GM12878 (cell line): ENCODE measurements at regions not wholly inside any gene's neighbourhood (a gene's known extent, or its start where the extent isn't known, plus 50 kb on each side); places are given as distances from the start of the nearest gene placed in this dataset.

Experiments
- ATAC-seq: fragments of 200-7000 bp; cut with Tn5 transposase; 3 replicates; pipeline ENCODE4 v1.9.1; 2020; ENCODE audit warnings: mild to moderate bottlenecking, moderate library complexity
- BruUV-seq: library from RNA; stranded (reverse); fragments of 400-500 nt; replicated peaks from 2 replicates; lab custom pipeline; 2021; lab: Mats Ljungman, UMichigan
- CTCF ChIA-PET: fragments of 300-600 bp; sonication (Branson Sonifier 250); formaldehyde crosslinking; extraction: SDS; loops from one replicate; lab custom pipeline; 2021; ENCODE audit warnings: inconsistent platforms; lab: Yijun Ruan, JAX
- POLR2A ChIA-PET: fragments of 350-600 bp; formaldehyde crosslinking; extraction: SDS; loops from one replicate; lab custom pipeline; 2021; ENCODE audit warnings: inconsistent platforms; lab: Charles Lee
- RAD21 ChIA-PET: fragments of 300-600 bp; sonication (Branson Sonifier 250); formaldehyde crosslinking; loops from one replicate; lab custom pipeline; 2023; ENCODE audit warnings: antibody characterized with exemption; ENCODE audit not compliant: unreplicated experiment; lab: Charles Lee
- SMC1A ChIA-PET: fragments of 300-600 bp; sonication (Branson Sonifier 250); formaldehyde crosslinking; loops from one replicate; lab custom pipeline; 2023; ENCODE audit not compliant: unreplicated experiment, uncharacterized antibody; lab: Charles Lee
- DNase-seq: peaks from one replicate; pipeline ENCODE4 v3.0.0-alpha.2; 2011; ENCODE audit warnings: low read depth, low spot score
- FAIRE-seq: peaks from 3 replicates; lab custom pipeline; 2011; peaks lifted over from hg19 to GRCh38; lab: Jason Lieb, UNC
- H2AFZ ChIP-seq: 2 replicates; pipeline ENCODE4 v1.6.0; 2011; ENCODE audit warnings: low read depth, low read length, control low read depth; ENCODE audit not compliant: control insufficient read depth
- H3K27ac ChIP-seq: 2 replicates; pipeline ENCODE4 v1.5.1; 2011; ENCODE audit warnings: control low read depth; ENCODE audit not compliant: control insufficient read depth, insufficient read depth
- H3K27me3 ChIP-seq, 2 experiments: replicated peaks in 1 of 2; 2 replicates each; pipeline versions ENCODE4 v1.6.0 to v1.6.1; 2011; ENCODE audit warnings: low read length in 1 of 2; ENCODE audit not compliant: control insufficient read depth in 2 of 2, insufficient read depth in 2 of 2
- H3K36me3 ChIP-seq, 2 experiments: 2 replicates each; pipeline ENCODE4 v1.5.1; 2011; ENCODE audit warnings: low read length in 1 of 2; ENCODE audit not compliant: control insufficient read depth in 2 of 2, insufficient read depth in 2 of 2
- H3K4me1 ChIP-seq: 2 replicates; pipeline ENCODE4 v1.6.1; 2011; ENCODE audit warnings: mild to moderate bottlenecking, low read length, moderate library complexity, mixed read lengths; ENCODE audit not compliant: control insufficient read depth, insufficient read depth
- H3K4me2 ChIP-seq: 2 replicates; pipeline ENCODE4 v1.6.0; 2011; ENCODE audit warnings: control low read depth; ENCODE audit not compliant: control insufficient read depth, insufficient read depth
- H3K4me3 ChIP-seq: fragments of 200-600 bp; sonication (generic); 2 replicates; pipeline ENCODE4 v1.5.1; 2016
- H3K79me2 ChIP-seq: 2 replicates; pipeline ENCODE4 v1.6.0; 2011; ENCODE audit warnings: low read length; ENCODE audit not compliant: control insufficient read depth, insufficient read depth
- H3K9ac ChIP-seq: 2 replicates; pipeline ENCODE4 v1.8.0; 2011; ENCODE audit warnings: low read length, control low read depth, mixed read lengths; ENCODE audit not compliant: control insufficient read depth, insufficient read depth
- H3K9me3 ChIP-seq: replicated peaks from 3 replicates; pipeline ENCODE4 v1.5.1; 2011; ENCODE audit warnings: mild to moderate bottlenecking, low read length; ENCODE audit not compliant: control insufficient read depth, insufficient read depth
- H4K20me1 ChIP-seq: 2 replicates; pipeline ENCODE4 v1.6.0; 2011; ENCODE audit not compliant: control insufficient read depth, insufficient read depth
- CEBPB ChIP-seq, 2 experiments: fragments of 150-350 bp in 1 of 2; IDR thresholded peaks; 2 replicates each; pipeline ENCODE4 v1.6.1; 2012 to 2014; ENCODE audit warnings: low read depth in 2 of 2, low read length in 2 of 2, borderline replicate concordance in 1 of 2, inconsistent platforms in 1 of 2
- FOS ChIP-seq: IDR thresholded peaks from 3 replicates; pipeline ENCODE4 v1.6.1; 2011; ENCODE audit warnings: borderline replicate concordance; ENCODE audit not compliant: insufficient read length; ENCODE audit errors: extremely low read depth
- HDGF ChIP-seq: fragments of 450-650 bp; IDR thresholded peaks from 2 replicates; pipeline ENCODE4 v1.6.1; 2016; ENCODE audit warnings: antibody characterized with exemption
- KAT2A ChIP-seq: conservative IDR thresholded peaks from 2 replicates; pipeline ENCODE4 v1.6.1; 2011; ENCODE audit warnings: low read depth, low read length; ENCODE audit not compliant: control insufficient read depth
- MEF2B ChIP-seq: fragments of 450-650 bp; IDR thresholded peaks from 2 replicates; pipeline ENCODE4 v1.6.1; 2018; ENCODE audit warnings: mild to moderate bottlenecking, moderate library complexity; ENCODE audit not compliant: partially characterized antibody, poor library complexity, severe bottlenecking
- RB1 ChIP-seq: fragments of 450-650 bp; formaldehyde crosslinking; IDR thresholded peaks from 2 replicates; pipeline ENCODE4 v1.6.1; 2017; ENCODE audit warnings: mild to moderate bottlenecking, borderline replicate concordance
- SMAD5 ChIP-seq: IDR thresholded peaks from 2 replicates; pipeline ENCODE4 v1.6.1; 2016; ENCODE audit warnings: antibody characterized with exemption, low read depth
- SUZ12 ChIP-seq: fragments of 200-600 bp; sonication (generic); IDR thresholded peaks from one replicate; pipeline ENCODE4 v1.6.1; 2018; ENCODE audit warnings: antibody characterized with exemption, mild to moderate bottlenecking; ENCODE audit not compliant: unreplicated experiment
- WGBS: methylation state at CpG from one replicate; pipeline ENCODE4 v1.1.6; 2016; ENCODE audit warnings: low lambda C conversion rate; ENCODE audit not compliant: insufficient replicate concordance, insufficient coverage; ENCODE audit errors: missing lambda C conversion rate; 5-methylcytosine and 5-hydroxymethylcytosine counted together
- in situ Hi-C: fragments of 300-500 bp; cut with MboI; formaldehyde crosslinking; loops from 9 replicates; pipeline ENCODE4 v1.14.3; 2018; ENCODE audit warnings: mixed read lengths
- intact Hi-C: fragments of 100-400 bp; cut with micrococcal nuclease; formaldehyde crosslinking; loops from one replicate; pipeline ENCODE4 v1.14.2; 2022; ENCODE audit not compliant: unreplicated experiment
- TF ChIP-seq, protein P1 (sequence below): fragments of 450-650 bp; IDR thresholded peaks from 2 replicates; pipeline ENCODE4 v1.6.1; 2017; ENCODE audit warnings: mild to moderate bottlenecking
- TF ChIP-seq, protein P2 (sequence below): fragments of 450-650 bp; formaldehyde crosslinking; IDR thresholded peaks from 2 replicates; pipeline ENCODE4 v1.5.0; 2022; ENCODE audit warnings: mild to moderate bottlenecking, missing genetic modification characterization
- TF ChIP-seq, protein P3 (sequence below): fragments of 450-650 bp; IDR thresholded peaks from 2 replicates; pipeline ENCODE4 v1.6.1; 2017; ENCODE audit warnings: mild to moderate bottlenecking, low read depth, inconsistent platforms; ENCODE audit not compliant: poor library complexity, severe bottlenecking
- TF ChIP-seq, protein P4 (sequence below): fragments of 450-650 bp; formaldehyde crosslinking; IDR thresholded peaks from 2 replicates; pipeline ENCODE4 v1.4.0; 2020; ENCODE audit warnings: mild to moderate bottlenecking, moderate library complexity

DNA sequence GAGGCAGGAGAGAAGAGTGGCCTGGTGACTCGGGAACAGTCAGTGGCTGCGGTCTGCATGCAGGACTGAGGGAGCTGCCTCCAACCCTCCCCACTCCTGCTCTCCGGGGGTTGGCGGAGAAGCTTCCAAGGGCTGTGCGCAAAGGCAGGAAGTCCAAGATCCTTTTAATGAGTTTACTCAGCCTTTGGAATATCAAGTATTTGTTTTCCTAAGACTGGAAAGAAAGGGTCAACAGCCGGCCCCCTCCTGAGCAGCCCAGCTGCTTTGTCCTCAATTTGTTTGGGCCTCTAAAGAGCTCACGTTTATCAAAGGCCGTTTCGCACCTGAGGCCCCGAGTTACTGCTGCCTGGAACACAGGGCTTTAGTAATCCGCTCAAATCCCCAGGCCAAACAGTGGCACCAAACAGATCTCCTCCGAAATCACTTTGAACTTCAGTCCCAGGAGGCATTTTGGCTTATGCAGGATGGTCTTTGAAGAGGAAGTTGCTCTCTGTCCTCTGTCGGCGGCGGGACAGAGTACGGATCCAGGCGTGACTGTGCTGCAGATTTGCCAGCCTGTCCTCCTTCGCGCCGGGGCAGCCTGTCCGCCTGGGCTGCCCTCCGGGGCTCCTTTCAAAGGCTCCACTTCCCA lies 117.2 kb upstream of the FZD10 start:
- POLR2A ChIA-PET: no interaction called here
- Histone ChIP-seq H2AFZ (no peak overlapping the region), H4K20me1 (no peaks in the 10 kb centered on the region), H3K9ac (no peak overlapping the region), H3K36me3 (no peaks in the 10 kb centered on the region), H3K79me2 (no peaks in the 10 kb centered on the region), H3K4me1 (no peaks in the 10 kb centered on the region; the same call in 1 of the 2 replicates), H3K4me2 (no peak overlapping the region), H3K27me3 (no peaks in the 10 kb centered on the region), H3K27ac (no peak overlapping the region), H3K4me3 (no peak overlapping the region), H3K9me3 (no peaks in the 10 kb centered on the region)
- no TSS peak for BruUV-seq
- DNase-seq (no peak), ATAC-seq (no peak), FAIRE-seq (no peak)
- RAD21 ChIA-PET: no interaction called here
- SMC1A ChIA-PET: no interaction called here
- WGBS: 18% methylated on average over 22 of the region's 22 CpGs
- in situ Hi-C loops: loop anchor here (5.0 kb wide), 2 partner anchors 287 to 707 kb away; no protein-coding TSS in a partner anchor
- intact Hi-C loops: loop anchor here (5.0 kb wide), 1 partner anchor 702 kb away; no protein-coding TSS in a partner anchor
- CTCF ChIA-PET: interaction anchor here (1.2 kb wide), 1 partner anchor 702 kb away, joined by 3 read pairs; no protein-coding TSS in a partner anchor
- TF ChIP-seq SUZ12: no peak
- no peak for TF ChIP-seq RB1
- TF ChIP-seq MEF2B: no peak
- TF ChIP-seq FOS: no peak
- TF ChIP-seq, protein P1, sequence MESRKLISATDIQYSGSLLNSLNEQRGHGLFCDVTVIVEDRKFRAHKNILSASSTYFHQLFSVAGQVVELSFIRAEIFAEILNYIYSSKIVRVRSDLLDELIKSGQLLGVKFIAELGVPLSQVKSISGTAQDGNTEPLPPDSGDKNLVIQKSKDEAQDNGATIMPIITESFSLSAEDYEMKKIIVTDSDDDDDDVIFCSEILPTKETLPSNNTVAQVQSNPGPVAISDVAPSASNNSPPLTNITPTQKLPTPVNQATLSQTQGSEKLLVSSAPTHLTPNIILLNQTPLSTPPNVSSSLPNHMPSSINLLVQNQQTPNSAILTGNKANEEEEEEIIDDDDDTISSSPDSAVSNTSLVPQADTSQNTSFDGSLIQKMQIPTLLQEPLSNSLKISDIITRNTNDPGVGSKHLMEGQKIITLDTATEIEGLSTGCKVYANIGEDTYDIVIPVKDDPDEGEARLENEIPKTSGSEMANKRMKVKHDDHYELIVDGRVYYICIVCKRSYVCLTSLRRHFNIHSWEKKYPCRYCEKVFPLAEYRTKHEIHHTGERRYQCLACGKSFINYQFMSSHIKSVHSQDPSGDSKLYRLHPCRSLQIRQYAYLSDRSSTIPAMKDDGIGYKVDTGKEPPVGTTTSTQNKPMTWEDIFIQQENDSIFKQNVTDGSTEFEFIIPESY: no peak
- no peak for TF ChIP-seq KAT2A
- TF ChIP-seq, protein P2, sequence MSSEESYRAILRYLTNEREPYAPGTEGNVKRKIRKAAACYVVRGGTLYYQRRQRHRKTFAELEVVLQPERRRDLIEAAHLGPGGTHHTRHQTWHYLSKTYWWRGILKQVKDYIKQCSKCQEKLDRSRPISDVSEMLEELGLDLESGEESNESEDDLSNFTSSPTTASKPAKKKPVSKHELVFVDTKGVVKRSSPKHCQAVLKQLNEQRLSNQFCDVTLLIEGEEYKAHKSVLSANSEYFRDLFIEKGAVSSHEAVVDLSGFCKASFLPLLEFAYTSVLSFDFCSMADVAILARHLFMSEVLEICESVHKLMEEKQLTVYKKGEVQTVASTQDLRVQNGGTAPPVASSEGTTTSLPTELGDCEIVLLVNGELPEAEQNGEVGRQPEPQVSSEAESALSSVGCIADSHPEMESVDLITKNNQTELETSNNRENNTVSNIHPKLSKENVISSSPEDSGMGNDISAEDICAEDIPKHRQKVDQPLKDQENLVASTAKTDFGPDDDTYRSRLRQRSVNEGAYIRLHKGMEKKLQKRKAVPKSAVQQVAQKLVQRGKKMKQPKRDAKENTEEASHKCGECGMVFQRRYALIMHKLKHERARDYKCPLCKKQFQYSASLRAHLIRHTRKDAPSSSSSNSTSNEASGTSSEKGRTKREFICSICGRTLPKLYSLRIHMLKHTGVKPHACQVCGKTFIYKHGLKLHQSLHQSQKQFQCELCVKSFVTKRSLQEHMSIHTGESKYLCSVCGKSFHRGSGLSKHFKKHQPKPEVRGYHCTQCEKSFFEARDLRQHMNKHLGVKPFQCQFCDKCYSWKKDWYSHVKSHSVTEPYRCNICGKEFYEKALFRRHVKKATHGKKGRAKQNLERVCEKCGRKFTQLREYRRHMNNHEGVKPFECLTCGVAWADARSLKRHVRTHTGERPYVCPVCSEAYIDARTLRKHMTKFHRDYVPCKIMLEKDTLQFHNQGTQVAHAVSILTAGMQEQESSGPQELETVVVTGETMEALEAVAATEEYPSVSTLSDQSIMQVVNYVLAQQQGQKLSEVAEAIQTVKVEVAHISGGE (CRISPR knock-in tag): no peak
- TF ChIP-seq, protein P3, sequence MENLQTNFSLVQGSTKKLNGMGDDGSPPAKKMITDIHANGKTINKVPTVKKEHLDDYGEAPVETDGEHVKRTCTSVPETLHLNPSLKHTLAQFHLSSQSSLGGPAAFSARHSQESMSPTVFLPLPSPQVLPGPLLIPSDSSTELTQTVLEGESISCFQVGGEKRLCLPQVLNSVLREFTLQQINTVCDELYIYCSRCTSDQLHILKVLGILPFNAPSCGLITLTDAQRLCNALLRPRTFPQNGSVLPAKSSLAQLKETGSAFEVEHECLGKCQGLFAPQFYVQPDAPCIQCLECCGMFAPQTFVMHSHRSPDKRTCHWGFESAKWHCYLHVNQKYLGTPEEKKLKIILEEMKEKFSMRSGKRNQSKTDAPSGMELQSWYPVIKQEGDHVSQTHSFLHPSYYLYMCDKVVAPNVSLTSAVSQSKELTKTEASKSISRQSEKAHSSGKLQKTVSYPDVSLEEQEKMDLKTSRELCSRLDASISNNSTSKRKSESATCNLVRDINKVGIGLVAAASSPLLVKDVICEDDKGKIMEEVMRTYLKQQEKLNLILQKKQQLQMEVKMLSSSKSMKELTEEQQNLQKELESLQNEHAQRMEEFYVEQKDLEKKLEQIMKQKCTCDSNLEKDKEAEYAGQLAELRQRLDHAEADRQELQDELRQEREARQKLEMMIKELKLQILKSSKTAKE: no peak
- TF ChIP-seq SMAD5: no peak
- TF ChIP-seq, protein P4, sequence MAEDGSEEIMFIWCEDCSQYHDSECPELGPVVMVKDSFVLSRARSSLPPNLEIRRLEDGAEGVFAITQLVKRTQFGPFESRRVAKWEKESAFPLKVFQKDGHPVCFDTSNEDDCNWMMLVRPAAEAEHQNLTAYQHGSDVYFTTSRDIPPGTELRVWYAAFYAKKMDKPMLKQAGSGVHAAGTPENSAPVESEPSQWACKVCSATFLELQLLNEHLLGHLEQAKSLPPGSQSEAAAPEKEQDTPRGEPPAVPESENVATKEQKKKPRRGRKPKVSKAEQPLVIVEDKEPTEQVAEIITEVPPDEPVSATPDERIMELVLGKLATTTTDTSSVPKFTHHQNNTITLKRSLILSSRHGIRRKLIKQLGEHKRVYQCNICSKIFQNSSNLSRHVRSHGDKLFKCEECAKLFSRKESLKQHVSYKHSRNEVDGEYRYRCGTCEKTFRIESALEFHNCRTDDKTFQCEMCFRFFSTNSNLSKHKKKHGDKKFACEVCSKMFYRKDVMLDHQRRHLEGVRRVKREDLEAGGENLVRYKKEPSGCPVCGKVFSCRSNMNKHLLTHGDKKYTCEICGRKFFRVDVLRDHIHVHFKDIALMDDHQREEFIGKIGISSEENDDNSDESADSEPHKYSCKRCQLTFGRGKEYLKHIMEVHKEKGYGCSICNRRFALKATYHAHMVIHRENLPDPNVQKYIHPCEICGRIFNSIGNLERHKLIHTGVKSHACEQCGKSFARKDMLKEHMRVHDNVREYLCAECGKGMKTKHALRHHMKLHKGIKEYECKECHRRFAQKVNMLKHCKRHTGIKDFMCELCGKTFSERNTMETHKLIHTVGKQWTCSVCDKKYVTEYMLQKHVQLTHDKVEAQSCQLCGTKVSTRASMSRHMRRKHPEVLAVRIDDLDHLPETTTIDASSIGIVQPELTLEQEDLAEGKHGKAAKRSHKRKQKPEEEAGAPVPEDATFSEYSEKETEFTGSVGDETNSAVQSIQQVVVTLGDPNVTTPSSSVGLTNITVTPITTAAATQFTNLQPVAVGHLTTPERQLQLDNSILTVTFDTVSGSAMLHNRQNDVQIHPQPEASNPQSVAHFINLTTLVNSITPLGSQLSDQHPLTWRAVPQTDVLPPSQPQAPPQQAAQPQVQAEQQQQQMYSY (CRISPR knock-in tag): no peak
- no peak for TF ChIP-seq HDGF
- no peak for TF ChIP-seq CEBPB (IDR thresholded peaks at IDR 0.05; ENCODE audit: borderline replicate concordance in 1 of 2, low read depth in 2 of 2, low read length in 2 of 2)
